NCI-H82 treated with DMSO at 0.1 percent for 48 hours (cell line): ENCODE measurements at regions not wholly inside any gene's neighbourhood (a gene's known extent, or its start where the extent isn't known, plus 50 kb on each side); places are given as distances from the start of the nearest gene placed in this dataset.
A peak's percentile ranks its signal among the peaks of the same experiment; 100 is the strongest.
"Not testable (repeated sequence)": the region's sequence is repeated elsewhere in the genome, so short reads cannot be mapped to it uniquely, and the experiment has no call there.

Experiments used
- DNase-seq: peaks from one replicate; lab custom pipeline; 2025; ENCODE audit not compliant: unreplicated experiment; lab: John Stamatoyannopoulos, UW

- no peak for DNase-seq
These were observed 238.8 kb downstream of the AACS start for GRCh38 chr12:125304029-125304428.

GRCh38 chr12:125305231-125305630 is 240.0 kb downstream of the AACS start:
- DNase-seq: no peak

- no peak for DNase-seq
These were observed 245.2 kb downstream of the AACS start for GRCh38 chr12:125310461-125310860.

- no peak for DNase-seq
These were observed 245.8 kb downstream of the AACS start for GRCh38 chr12:125311050-125311449.

- DNase-seq: no peak
These were observed 247.2 kb downstream of the AACS start for GRCh38 chr12:125312471-125312870.

GRCh38 chr12:125314051-125314755 is 249.0 kb downstream of the AACS start:
- no peak for DNase-seq

- no peak for DNase-seq
These were observed 250.5 kb downstream of the AACS start for GRCh38 chr12:125315771-125316170.

- peak; percentile 12 for DNase-seq
These were observed 254.9 kb downstream of the AACS start for GRCh38 chr12:125320177-125320576.

- no peak for DNase-seq
These were observed 259.7 kb downstream of the AACS start for GRCh38 chr12:125324861-125325490.

- DNase-seq: peak; percentile 32
These were observed 264.2 kb downstream of the AACS start for GRCh38 chr12:125329239-125330102.

- peak; percentile 5 for DNase-seq
These were observed 265.6 kb downstream of the AACS start for GRCh38 chr12:125330645-125331341.

GRCh38 chr12:125331342-125332052 is 266.3 kb downstream of the AACS start:
- no peak for DNase-seq

GRCh38 chr12:125332900-125333299 is 267.7 kb downstream of the AACS start:
- no peak for DNase-seq

- no peak for DNase-seq
These were observed 271.0 kb downstream of the AACS start for GRCh38 chr12:125336246-125336645.

- no peak for DNase-seq
These were observed 275.6 kb downstream of the AACS start for GRCh38 chr12:125340791-125341190.

GRCh38 chr12:125341422-125341821 is 276.2 kb downstream of the AACS start:
- DNase-seq: no peak

- no peak for DNase-seq
These were observed 278.4 kb downstream of the AACS start for GRCh38 chr12:125343649-125344048.

GRCh38 chr12:125346362-125346761 is 281.1 kb downstream of the AACS start:
- DNase-seq: no peak

GRCh38 chr12:125351788-125352187 is 286.6 kb downstream of the AACS start:
- no peak for DNase-seq

GRCh38 chr12:125353002-125353401 is 287.8 kb downstream of the AACS start:
- not testable (repeated sequence) for DNase-seq

GRCh38 chr12:125353871-125354270 is 288.6 kb downstream of the AACS start:
- DNase-seq: no peak
